GM11168 (cell line): ENCODE measurements at regions not wholly inside any gene's neighbourhood (a gene's known extent, or its start where the extent isn't known, plus 50 kb on each side); places are given as distances from the start of the nearest gene placed in this dataset.
"Not testable (repeated sequence)": the region's sequence is repeated elsewhere in the genome, so short reads cannot be mapped to it uniquely, and the experiment has no call there.

ENCODE experiments used
- in situ Hi-C: fragments of 300-500 bp; cut with MboI; formaldehyde crosslinking; loops from one replicate; pipeline ENCODE4 v1.12.0; 2022; ENCODE audit warnings: low sequenced_read_pairs; ENCODE audit not compliant: unreplicated experiment

DNA sequence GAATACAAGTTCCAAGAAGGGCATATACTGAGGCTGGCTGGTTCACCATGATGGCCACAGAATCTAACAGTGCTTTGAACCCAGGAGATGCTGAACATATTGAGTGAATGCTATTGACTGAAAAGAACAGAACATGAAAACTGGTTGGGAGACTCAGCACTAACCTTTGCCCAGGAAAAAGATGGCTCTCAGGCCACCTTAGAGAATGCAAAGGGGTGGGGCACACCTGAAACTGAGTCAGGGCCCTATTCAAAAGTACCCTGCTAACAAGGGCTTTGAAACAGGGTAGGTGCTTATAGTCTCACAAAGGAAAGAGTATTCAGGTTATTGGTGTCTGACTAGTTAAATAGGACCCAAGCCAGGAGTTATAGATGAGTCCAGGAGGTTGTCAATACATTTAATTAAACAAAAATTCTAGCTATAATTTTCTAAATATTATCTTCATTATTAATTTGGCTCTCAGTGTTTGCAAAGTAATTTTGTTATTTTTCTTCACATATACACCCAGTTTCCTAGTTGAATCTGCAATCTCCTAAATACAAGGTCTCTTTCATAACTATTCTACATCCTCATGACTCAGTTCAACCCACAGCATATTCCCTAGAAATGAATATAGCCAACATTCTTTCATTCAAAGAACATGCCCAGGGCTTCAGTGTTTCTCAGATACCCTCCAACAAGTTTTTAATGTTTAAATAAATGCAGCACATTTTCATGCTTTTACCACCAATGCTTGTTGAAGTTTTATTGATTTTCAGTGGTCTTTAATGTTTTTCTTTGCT, 144.2 kb upstream of the RAPGEF2 start:
- in situ Hi-C loops = no loop called here

DNA sequence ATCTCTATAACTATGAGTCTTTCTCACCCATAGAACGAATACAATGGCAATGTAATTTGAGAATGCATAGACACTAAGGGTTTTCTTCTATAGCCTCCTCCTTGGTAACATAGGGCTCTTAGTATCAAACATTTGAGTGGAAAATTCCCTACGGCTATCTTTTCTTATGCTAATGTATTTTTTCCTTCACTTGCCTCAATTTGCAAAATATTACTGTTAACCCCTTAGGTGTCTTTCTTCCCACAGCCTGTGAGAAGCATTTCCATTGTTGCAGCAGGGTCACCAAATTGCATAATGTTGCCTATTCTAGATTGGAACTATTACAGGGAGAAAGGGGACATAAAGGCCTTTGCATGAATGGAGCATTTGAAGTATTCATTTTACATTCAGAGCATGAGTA, 140.5 kb upstream of the RAPGEF2 start:
- in situ Hi-C loops = no loop called here

DNA sequence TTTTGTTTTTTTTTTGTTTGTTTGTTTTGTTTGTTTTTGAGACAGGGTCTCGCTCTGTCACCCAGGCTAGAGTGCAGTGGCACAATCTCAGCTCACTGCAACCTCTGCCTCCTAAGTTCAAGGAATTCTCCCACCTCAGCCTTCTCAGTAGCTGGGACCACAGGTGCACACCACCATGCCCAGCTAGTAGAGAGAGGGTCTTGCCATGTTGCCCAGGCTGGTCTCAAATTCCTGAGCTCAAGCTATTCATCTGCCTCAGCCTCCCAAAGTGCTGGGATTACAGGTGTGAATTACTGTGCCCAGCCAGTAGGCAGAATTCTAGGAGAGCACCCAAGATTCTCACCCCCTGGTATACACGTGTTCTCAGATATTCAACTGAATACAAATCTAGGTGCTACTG, 139.6 kb upstream of the RAPGEF2 start:
- in situ Hi-C loops = not testable (repeated sequence)

- in situ Hi-C loops = no loop called here
Observed at GRCh38 chr4:158964114-158964727, 138.7 kb upstream of the RAPGEF2 start.

- in situ Hi-C loops = no loop called here
Observed at GRCh38 chr4:158964728-158965124, 138.2 kb upstream of the RAPGEF2 start.

GRCh38 chr4:158965226-158965625, 137.7 kb upstream of the RAPGEF2 start:
- in situ Hi-C loops = no loop called here

DNA sequence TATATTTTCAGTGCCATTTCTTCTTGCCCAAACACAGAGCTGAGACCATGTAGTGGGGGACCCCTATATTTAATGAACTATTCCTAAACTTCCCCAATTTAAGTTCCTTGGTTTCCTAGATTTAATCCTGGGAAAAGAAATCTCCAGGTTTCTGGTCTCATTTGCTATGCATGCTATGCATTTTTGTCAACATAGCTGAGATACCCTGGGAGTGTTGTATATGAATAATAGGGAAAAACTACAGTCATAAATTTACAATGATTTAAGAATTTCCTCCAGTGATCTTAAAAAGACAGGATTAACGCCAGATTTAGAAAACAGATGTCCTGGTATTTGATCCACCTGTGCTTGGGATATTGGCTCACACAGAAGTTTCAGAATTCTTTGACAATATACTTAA, 136.8 kb upstream of the RAPGEF2 start:
- in situ Hi-C loops = no loop called here

DNA sequence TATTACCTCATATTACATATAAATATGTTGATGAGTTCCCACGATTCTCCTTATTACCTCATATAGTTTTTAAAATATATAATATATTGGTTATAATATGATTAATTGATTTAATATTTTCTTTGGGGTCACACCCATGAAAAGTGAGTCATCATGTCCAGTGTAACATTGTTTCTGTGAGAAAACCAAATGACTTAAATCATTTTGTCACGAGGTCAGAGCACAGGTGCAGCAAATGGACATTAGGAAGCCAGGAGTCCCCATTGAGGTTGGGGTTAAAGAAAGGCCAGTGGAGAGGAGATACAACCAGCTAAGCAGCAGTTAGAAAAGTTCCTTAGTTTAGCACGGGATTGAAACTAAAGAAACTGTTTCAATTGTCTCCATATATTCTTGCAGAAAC, 133.9 kb upstream of the RAPGEF2 start:
- in situ Hi-C loops = no loop called here

DNA sequence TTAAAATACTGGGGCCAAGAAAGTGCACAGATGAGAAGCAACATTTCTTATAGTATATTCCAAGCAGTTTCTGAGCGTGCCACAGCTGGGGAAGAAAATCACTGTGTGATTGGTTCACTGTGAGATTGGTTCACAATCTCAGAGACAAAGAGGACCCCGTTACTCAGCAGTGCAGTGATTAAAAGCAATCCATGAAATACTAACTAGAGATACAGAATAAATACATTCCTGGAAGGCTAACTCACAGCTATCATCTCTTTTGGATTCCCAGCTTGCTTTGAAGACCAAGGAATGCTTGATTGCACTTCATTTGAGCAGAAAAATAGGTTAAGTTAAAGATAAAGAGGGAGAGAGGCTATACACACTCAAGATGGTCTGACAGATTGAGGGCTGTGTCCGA, 132.1 kb upstream of the RAPGEF2 start:
- in situ Hi-C loops = no loop called here

DNA sequence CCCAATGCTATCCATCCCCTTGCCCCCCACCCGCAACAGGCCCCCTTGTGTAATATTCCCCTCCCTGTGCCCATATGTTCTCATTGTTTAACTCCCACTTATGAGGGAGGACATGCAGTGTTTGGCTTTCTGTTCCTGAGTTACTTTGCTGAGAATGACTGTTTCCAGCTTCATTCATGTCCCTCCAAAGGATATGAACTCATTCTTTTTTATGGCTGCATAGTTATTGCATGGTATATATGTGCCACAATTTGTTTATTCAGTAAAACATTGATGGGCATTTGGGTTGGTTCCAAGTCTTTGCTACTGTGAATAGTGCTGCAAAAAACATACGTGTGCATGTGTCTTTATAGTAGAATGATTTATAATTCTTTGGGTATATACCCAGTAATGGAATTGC, 128.4 kb upstream of the RAPGEF2 start:
- in situ Hi-C loops = not testable (repeated sequence)

DNA sequence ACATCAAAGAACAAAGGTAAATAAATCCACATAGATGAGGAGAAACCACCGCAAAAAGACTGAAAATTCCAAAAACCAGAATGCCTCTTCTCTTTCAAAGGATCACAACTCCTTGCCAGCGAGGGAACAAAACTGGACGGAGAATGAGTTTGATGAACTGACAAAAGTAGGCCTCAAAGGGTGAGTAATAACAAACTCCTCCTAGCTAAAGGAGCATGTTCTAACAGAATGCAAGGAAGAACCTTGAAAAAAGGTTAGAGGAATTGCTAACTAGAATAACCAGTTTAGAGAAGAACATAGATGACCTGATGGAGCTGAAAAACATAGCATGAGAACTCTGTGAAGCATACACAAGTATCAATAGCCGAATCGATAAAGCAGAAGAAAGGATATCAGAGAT, 122.2 kb upstream of the RAPGEF2 start:
- in situ Hi-C loops = not testable (repeated sequence)

- in situ Hi-C loops = no loop called here
Observed at GRCh38 chr4:158991534-158992155, 111.2 kb upstream of the RAPGEF2 start.

GRCh38 chr4:158993891-158994290, 109.0 kb upstream of the RAPGEF2 start:
- in situ Hi-C loops = no loop called here

DNA sequence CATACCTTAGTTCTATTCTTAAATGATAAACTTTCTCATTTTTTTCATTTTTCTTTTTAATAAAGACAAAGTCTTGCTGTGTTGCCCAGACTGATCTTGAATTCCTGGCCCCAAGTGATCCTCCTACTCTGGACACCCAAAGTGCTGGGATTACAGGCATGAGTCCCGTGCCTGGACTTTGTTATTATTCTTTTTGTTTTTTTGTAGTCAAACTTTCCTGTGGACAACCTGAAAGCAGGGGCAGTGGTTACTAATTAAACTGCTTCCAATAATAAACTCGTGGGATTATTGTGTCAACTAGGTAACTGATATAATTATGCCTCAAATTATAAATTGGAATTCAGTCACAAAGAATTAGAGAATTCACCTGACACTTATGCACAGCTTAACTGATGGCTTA, 107.8 kb upstream of the RAPGEF2 start:
- in situ Hi-C loops = no loop called here

- in situ Hi-C loops = no loop called here
Observed at GRCh38 chr4:158995965-158996364, 106.9 kb upstream of the RAPGEF2 start.

DNA sequence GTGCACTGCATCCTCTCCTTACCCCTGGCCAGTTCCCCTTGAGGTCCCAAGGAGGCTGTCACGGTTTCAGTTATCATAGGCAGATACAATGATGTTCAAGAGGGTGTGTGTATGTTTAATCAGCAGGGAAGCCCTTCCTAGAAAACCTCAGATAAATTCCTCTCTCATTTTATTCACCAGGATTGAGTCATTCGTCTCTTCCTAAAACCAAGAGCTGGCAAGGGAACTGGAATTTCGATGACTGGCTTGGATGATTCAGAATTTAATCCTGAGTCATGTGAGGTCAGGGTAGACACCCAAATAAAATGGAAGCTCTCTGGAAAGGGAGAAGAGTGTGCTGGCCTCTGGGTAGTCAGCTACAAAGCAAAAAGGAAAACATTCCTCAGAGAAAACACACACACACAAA, 106.2 kb upstream of the RAPGEF2 start:
- in situ Hi-C loops = no loop called here

DNA sequence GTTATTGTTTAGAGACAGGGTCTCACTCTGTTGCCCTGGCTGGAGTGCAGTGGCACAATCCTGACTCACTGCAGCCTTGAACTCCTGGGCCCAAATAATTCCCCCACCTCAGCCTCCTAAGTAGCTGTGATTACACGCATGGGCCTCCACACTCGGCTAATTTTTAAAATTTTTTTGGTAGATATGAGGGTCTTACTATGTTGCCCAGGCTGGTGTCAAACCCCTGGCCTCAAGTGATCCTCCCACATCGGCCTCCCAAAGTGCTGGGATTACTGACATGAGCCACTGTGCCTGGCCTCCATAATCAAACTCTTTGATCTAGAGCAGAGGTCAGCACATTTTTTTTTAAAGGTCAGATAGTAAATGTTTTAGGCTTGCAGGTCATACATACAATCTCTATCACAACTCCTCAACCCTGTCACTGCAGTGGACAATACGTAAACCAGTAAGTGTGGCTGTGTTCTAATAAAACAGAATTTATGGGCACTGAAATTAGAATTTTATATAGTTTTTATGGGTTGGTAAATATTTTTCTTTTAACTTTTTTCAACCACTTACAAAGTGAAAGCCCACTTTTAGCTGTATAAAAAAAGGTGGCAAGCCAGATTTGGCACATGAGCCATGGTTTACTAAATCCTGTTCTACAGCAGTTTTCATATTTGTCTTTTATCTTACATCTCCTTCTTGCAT, 105.1 kb upstream of the RAPGEF2 start:
- in situ Hi-C loops = no loop called here

- in situ Hi-C loops = no loop called here
Observed at GRCh38 chr4:158998624-158999023, 104.3 kb upstream of the RAPGEF2 start.

DNA sequence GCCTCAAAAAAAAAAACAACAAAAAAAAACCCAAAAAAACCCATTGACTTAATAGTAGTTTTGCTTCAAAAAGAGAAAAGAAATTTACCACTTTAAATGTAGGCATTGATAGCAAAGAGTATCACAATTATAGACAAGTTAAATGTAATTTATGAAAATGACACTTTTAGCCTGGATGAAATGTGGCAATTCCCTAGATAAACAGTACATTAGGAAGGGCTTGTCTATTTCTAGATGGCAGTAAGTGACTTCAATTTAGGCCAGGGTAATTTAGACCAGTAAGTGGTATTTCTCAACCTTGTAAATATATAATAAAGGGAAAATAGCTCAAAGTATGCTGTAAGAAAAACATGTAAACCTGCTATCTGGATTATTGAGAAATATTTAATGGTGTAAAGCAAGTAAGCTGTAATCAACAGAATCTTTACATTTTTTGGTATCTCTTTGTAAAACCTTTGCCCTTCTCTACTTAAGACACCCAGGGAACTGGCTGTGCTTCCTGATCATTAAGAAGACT, 103.7 kb upstream of the RAPGEF2 start:
- in situ Hi-C loops = no loop called here

GRCh38 chr4:158999849-159000248, 103.0 kb upstream of the RAPGEF2 start:
- in situ Hi-C loops = loop anchor here (10.0 kb wide), 1 partner anchor 115 kb away; no protein-coding TSS in a partner anchor

DNA sequence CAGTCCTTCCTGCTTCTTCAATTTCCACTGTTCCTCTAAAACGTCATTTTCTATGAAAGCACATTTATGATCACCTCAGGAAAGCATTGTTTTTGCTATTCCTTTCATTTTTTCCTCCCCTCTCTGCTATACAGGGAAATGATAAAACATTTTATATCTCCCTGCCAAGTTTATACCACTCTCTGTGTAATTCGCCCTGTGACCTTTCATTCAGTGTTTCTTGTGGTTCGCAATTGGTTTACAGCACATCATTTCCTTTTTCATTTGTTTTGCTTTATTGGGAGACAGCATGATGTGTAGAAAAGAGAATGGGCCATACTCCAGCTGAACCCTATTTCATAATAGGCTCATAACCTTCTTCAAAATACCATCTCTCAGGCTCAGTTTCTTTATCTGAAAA, 99.9 kb upstream of the RAPGEF2 start:
- in situ Hi-C loops = loop anchor here (10.0 kb wide), 1 partner anchor 118 kb away; no protein-coding TSS in a partner anchor
